HG02943 (cell line): ENCODE measurements at regions not wholly inside any gene's neighbourhood (a gene's known extent, or its start where the extent isn't known, plus 50 kb on each side); places are given as distances from the start of the nearest gene placed in this dataset.

Source experiments
- ATAC-seq: cut with Tn5 transposase; IDR thresholded peaks from one replicate; pipeline ENCODE4 v1.9.1; 2021; ENCODE audit warnings: mild to moderate bottlenecking, low read depth, moderate library complexity; ENCODE audit not compliant: unreplicated experiment

GRCh38 chr13:44165889-44166496, 207.6 kb upstream of the SERP2 start:
- no peak for ATAC-seq

- no peak for ATAC-seq
Observed at GRCh38 chr13:44169018-44169911, 204.4 kb upstream of the SERP2 start.

GRCh38 chr13:44170731-44171130, 202.9 kb upstream of the SERP2 start:
- ATAC-seq, result no peak

GRCh38 chr13:44171156-44171555, 202.5 kb upstream of the SERP2 start:
- ATAC-seq, result no peak

- no peak for ATAC-seq
Observed at GRCh38 chr13:44171861-44172260, 201.8 kb upstream of the SERP2 start.

GRCh38 chr13:44172281-44172810, 201.3 kb upstream of the SERP2 start:
- no peak for ATAC-seq

GRCh38 chr13:44174769-44175425, 198.7 kb upstream of the SERP2 start:
- ATAC-seq, result no peak

- no peak for ATAC-seq
Observed at GRCh38 chr13:44176173-44176572, 197.5 kb upstream of the SERP2 start.

- no peak for ATAC-seq
Observed at GRCh38 chr13:44180876-44181536, 192.6 kb upstream of the SERP2 start.

- ATAC-seq, result no peak
Observed at GRCh38 chr13:44181931-44182330, 191.7 kb upstream of the SERP2 start.

GRCh38 chr13:44184740-44185139, 188.9 kb upstream of the SERP2 start:
- ATAC-seq, result no peak

GRCh38 chr13:44188257-44188656, 185.4 kb upstream of the SERP2 start:
- no peak for ATAC-seq

- no peak for ATAC-seq
Observed at GRCh38 chr13:44189085-44189484, 184.5 kb upstream of the SERP2 start.

GRCh38 chr13:44191103-44191502, 182.5 kb upstream of the SERP2 start:
- no peak for ATAC-seq

- ATAC-seq, result no peak
Observed at GRCh38 chr13:44191504-44192171, 182.0 kb upstream of the SERP2 start.

- ATAC-seq, result no peak
Observed at GRCh38 chr13:44193731-44194130, 179.9 kb upstream of the SERP2 start.

GRCh38 chr13:44195245-44195644, 178.4 kb upstream of the SERP2 start:
- ATAC-seq, result no peak

GRCh38 chr13:44196196-44196751, 177.3 kb upstream of the SERP2 start:
- ATAC-seq, result no peak

GRCh38 chr13:44197791-44198770, 175.5 kb upstream of the SERP2 start:
- ATAC-seq, result peak; percentile 83
